CD4-positive, alpha-beta T cell (primary cell): ENCODE measurements at regions not wholly inside any gene's neighbourhood (a gene's known extent, or its start where the extent isn't known, plus 50 kb on each side); places are given as distances from the start of the nearest gene placed in this dataset.

Experiments
- ATAC-seq: fragments of 200-7000 bp; cut with Tn5 transposase; one replicate; pipeline ENCODE4 v1.10.0; 2022; ENCODE audit warnings: mild to moderate bottlenecking; ENCODE audit not compliant: poor library complexity
- CTCF ChIA-PET: fragments of 350-600 bp; sonication (Branson Sonifier 250); formaldehyde crosslinking; loops from one replicate; lab custom pipeline; 2021; ENCODE audit warnings: antibody characterized with exemption, inconsistent platforms; lab: Charles Lee
- POLR2A ChIA-PET: fragments of 350-600 bp; sonication (Branson Sonifier 250); formaldehyde crosslinking; loops from one replicate; lab custom pipeline; 2021; ENCODE audit warnings: antibody characterized with exemption, inconsistent platforms; lab: Charles Lee
- DNase-seq, 14 experiments: peaks; one replicate each; pipeline ENCODE4 v3.0.0-alpha.2; 2013 to 2020; ENCODE audit warnings: mixed read lengths in 2 of 14
- H3K27ac ChIP-seq, 2 donors: one replicate each; pipeline versions ENCODE4 v1.5.1 to v1.7.0; 2013; ENCODE audit warnings: low read length in 2 of 2, low read depth in 1 of 2, mild to moderate bottlenecking in 1 of 2
- H3K27me3 ChIP-seq, 2 experiments: 1 replicate in 1 of 2; 2 replicates in 1 of 2; pipeline versions ENCODE4 v1.6.1 to v1.7.0; 2013; ENCODE audit warnings: low read length in 2 of 2, control low read depth in 1 of 2, mild to moderate bottlenecking in 1 of 2, moderate library complexity in 1 of 2; ENCODE audit not compliant: insufficient read depth in 2 of 2, control insufficient read depth in 1 of 2
- H3K36me3 ChIP-seq: one replicate; pipeline ENCODE4 v1.6.1; 2013; ENCODE audit warnings: low read length, control low read depth; ENCODE audit not compliant: insufficient read depth
- H3K4me1 ChIP-seq: one replicate; pipeline ENCODE4 v1.6.1; 2013; ENCODE audit warnings: low read length, control low read depth; ENCODE audit not compliant: insufficient read depth
- H3K4me3 ChIP-seq: one replicate; pipeline ENCODE4 v1.5.1; 2013; ENCODE audit warnings: mild to moderate bottlenecking, low read length, moderate library complexity
- H3K9me3 ChIP-seq, 2 experiments: 1 replicate in 1 of 2; 2 replicates in 1 of 2; pipeline versions ENCODE4 v1.6.1 to v1.7.0; 2013; ENCODE audit warnings: low read length in 2 of 2, mild to moderate bottlenecking in 2 of 2, control low read depth in 1 of 2, moderate library complexity in 1 of 2; ENCODE audit not compliant: control insufficient read depth in 1 of 2, insufficient read depth in 1 of 2
- H3K27ac Mint-ChIP-seq: one replicate; pipeline ENCODE4 v1.8.0; 2020; ENCODE audit warnings: mixed read lengths
- H3K27me3 Mint-ChIP-seq: one replicate; pipeline ENCODE4 v1.8.0; 2021; ENCODE audit warnings: mixed read lengths
- H3K36me3 Mint-ChIP-seq: one replicate; pipeline ENCODE4 v1.8.0; 2021; ENCODE audit warnings: low read depth, mixed read lengths
- H3K4me1 Mint-ChIP-seq: one replicate; pipeline ENCODE4 v1.8.0; 2021; ENCODE audit warnings: low read depth, mixed read lengths
- H3K4me3 Mint-ChIP-seq: one replicate; pipeline ENCODE4 v1.8.0; 2020; ENCODE audit warnings: mild to moderate bottlenecking, mixed read lengths
- H3K9me3 Mint-ChIP-seq: one replicate; pipeline ENCODE4 v1.8.0; 2020; ENCODE audit warnings: mixed read lengths
- intact Hi-C, 2 experiments: fragments of 100-400 bp; cut with DNase I in 1 of 2; cut with micrococcal nuclease in 1 of 2; formaldehyde crosslinking; loops; one replicate each; pipeline versions ENCODE4 v1.15.1 to v1.9.0; 2023 to 2025; cut with DNase I, micrococcal nuclease
- TF ChIP-seq, protein P1 (sequence below): fragments of 200-600 bp; IDR thresholded peaks from one replicate; pipeline ENCODE4 v1.8.0; 2022; ENCODE audit warnings: antibody characterized with exemption, mild to moderate bottlenecking

DNA sequence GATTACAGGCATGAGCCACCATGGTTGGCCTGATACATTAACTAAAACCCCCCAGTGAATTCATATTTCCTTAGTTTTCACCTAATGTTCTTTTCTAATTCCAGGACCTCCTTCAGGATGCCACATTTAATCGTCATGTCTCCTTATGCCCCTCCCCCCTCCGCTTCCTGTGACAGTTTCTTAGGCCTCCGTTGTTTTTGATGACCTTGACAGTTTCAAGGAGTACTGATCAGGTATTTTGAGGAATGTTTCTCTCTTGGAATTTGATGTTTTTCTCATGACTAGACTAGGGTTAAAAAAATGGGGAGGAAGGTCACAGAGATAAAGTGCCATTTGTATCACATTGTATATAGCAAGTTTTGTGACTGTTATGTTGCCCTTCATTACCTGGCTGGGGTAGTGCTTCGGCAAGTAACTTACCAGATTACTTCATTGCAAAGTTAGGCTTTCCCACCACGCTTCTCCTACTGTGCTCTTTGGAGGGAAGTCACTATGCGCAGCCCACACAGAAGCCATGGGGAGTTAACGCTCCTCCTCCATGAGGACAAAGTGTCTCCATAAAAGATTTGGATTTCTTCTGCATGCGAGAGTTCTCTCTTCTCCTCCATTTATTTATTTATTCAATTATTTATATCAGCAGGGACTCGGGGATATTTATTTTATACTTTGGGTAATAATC, 99.5 kb downstream of the NCR2 start:
- Histone ChIP-seq H3K4me1 (peaks cover 10% of the 10 kb centered on the region), H3K36me3 (no peaks in the 10 kb centered on the region), H3K9me3 (no peaks in the 10 kb centered on the region), H3K27ac (no peak overlapping the region), H3K27me3 (peaks cover 1 to 11% of the 10 kb centered on the region in 2 experiments), H3K4me3 (no peak overlapping the region)
- DNase-seq (no peak), ATAC-seq (no peak)
- Mint-ChIP-seq H3K27me3 (peaks cover 20% of the 10 kb centered on the region), H3K9me3 (no peaks in the 10 kb centered on the region), H3K4me1 (peaks cover 12% of the 10 kb centered on the region), H3K36me3 (no peaks in the 10 kb centered on the region), H3K4me3 (no peak overlapping the region), H3K27ac (no peak overlapping the region)
- TF ChIP-seq, protein P1, sequence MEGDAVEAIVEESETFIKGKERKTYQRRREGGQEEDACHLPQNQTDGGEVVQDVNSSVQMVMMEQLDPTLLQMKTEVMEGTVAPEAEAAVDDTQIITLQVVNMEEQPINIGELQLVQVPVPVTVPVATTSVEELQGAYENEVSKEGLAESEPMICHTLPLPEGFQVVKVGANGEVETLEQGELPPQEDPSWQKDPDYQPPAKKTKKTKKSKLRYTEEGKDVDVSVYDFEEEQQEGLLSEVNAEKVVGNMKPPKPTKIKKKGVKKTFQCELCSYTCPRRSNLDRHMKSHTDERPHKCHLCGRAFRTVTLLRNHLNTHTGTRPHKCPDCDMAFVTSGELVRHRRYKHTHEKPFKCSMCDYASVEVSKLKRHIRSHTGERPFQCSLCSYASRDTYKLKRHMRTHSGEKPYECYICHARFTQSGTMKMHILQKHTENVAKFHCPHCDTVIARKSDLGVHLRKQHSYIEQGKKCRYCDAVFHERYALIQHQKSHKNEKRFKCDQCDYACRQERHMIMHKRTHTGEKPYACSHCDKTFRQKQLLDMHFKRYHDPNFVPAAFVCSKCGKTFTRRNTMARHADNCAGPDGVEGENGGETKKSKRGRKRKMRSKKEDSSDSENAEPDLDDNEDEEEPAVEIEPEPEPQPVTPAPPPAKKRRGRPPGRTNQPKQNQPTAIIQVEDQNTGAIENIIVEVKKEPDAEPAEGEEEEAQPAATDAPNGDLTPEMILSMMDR, result no peak
- intact Hi-C loops, result loop anchor here in 1 of 2 experiments (5.0 kb wide), 1 partner anchor 247 kb away; no protein-coding TSS in a partner anchor
- POLR2A ChIA-PET, result no interaction called here
- CTCF ChIA-PET, result no interaction called here

DNA sequence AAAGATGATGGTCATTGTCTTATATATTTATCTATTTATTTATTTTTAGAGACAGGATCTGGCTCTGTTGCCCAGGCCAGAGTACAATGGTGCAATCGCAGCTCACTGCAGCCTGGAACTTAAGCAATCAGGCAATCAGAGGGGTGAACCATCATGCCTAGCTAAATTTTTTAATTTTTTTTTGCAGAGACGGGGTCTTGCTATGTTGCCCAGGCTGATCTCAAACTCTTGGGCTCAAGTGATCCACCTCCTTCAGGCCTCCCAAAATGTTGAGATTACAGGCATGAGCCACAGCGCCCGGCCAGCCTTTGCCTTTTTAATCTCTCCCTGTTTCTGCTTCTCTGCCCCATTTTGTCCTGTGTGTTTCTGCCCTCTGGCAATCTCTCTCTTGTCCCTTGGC, 102.2 kb downstream of the NCR2 start:
- ATAC-seq, result no peak
- Histone ChIP-seq H3K27ac (no peak overlapping the region), H3K4me3 (no peak overlapping the region), H3K9me3 (no peaks in the 10 kb centered on the region), H3K27me3 (peaks cover 0 to under 1% of the 10 kb centered on the region in 2 experiments), H3K4me1 (peaks cover 36% of the 10 kb centered on the region), H3K36me3 (no peaks in the 10 kb centered on the region)
- DNase-seq, result no peak
- Mint-ChIP-seq H3K36me3 (no peaks in the 10 kb centered on the region), H3K9me3 (no peaks in the 10 kb centered on the region), H3K4me3 (no peak overlapping the region), H3K27me3 (peaks cover 11% of the 10 kb centered on the region), H3K4me1 (peaks cover 38% of the 10 kb centered on the region), H3K27ac (no peak overlapping the region)
- intact Hi-C loops, result loop anchor here in 1 of 2 experiments (5.0 kb wide), 1 partner anchor 245 kb away; no protein-coding TSS in a partner anchor
- POLR2A ChIA-PET, result no interaction called here
- TF ChIP-seq, protein P1, result no peak
- CTCF ChIA-PET, result interaction anchor here (0.9 kb wide), 1 partner anchor 165 kb away, joined by 3 read pairs; no protein-coding TSS in a partner anchor

DNA sequence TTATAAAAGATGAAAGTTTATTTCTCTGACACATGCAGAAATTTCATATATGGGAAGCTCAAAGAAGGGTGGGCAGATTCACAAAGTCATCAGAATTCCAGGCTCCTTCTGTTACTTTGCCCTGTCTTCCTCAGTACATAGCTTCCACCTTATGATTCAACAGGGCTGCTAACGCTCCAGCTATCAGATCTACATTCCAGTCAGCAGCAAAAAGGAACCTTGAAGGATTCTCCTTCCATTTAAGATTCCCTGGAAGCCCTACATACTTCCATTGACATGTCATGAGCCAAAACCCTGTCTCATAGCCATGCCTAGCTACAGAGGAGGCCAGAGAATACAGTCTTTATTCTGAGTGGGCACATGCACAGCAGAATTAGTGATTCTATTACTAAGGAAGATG, 103.3 kb downstream of the NCR2 start:
- H3K9me3 ChIP-seq, result peaks cover 0 to 3% of the 10 kb centered on the region in 2 experiments
- ATAC-seq, result no peak
- Mint-ChIP-seq H3K9me3 (no peaks in the 10 kb centered on the region), H3K4me3 (no peak overlapping the region), H3K27ac (no peak overlapping the region), H3K27me3 (peaks cover 15% of the 10 kb centered on the region), H3K4me1 (peaks cover 40% of the 10 kb centered on the region), H3K36me3 (no peaks in the 10 kb centered on the region)
- CTCF ChIA-PET, result no interaction called here
- H3K4me3 ChIP-seq, result no peak overlapping the region
- TF ChIP-seq, protein P1, result no peak
- DNase-seq, result no peak
- peaks cover 47% of the 10 kb centered on the region for H3K4me1 ChIP-seq
- peaks cover 4 to 6% of the 10 kb centered on the region in 2 experiments for H3K27me3 ChIP-seq
- H3K27ac ChIP-seq, result no peak overlapping the region
- no peaks in the 10 kb centered on the region for H3K36me3 ChIP-seq
- intact Hi-C loops, result loop anchor here in 1 of 2 experiments (5.0 kb wide), 1 partner anchor 244 kb away; no protein-coding TSS in a partner anchor
- POLR2A ChIA-PET, result no interaction called here
